HG03432 (cell line): ENCODE measurements at regions not wholly inside any gene's neighbourhood (a gene's known extent, or its start where the extent isn't known, plus 50 kb on each side); places are given as distances from the start of the nearest gene placed in this dataset.
"Not testable (repeated sequence)": the region's sequence is repeated elsewhere in the genome, so short reads cannot be mapped to it uniquely, and the experiment has no call there.

Experiments used
- ATAC-seq: cut with Tn5 transposase; IDR thresholded peaks from one replicate; pipeline ENCODE4 v1.9.1; 2021; ENCODE audit warnings: mild to moderate bottlenecking, moderate library complexity; ENCODE audit not compliant: unreplicated experiment

- no peak for ATAC-seq
Measured at GRCh38 chr1:96557336-96557735, 164.2 kb upstream of the PTBP2 start.

DNA sequence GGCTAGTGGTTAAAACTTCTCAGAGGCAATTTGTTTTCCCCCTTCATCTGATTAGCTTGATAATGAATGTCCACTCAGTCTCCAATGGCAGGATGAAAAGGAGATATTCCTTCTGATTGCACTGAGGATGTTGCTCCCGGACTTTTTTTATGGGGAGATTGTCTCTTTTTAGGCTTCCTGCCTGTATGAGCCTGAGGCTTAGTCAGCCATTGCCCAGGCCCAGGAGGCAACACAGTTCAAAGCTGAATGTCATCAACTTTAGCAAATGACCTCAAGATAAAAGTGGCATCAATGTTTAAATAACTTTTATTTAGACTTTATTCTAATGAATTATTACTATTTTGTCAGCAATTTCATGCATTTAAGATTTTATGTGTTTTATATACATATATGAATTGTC lies 162.9 kb upstream of the PTBP2 start:
- ATAC-seq: no peak

GRCh38 chr1:96559181-96559580 lies 162.4 kb upstream of the PTBP2 start:
- ATAC-seq: no peak

- ATAC-seq: no peak
Measured at GRCh38 chr1:96559707-96560596, 161.6 kb upstream of the PTBP2 start.

- ATAC-seq: no peak
Measured at GRCh38 chr1:96562094-96562493, 159.5 kb upstream of the PTBP2 start.

GRCh38 chr1:96564401-96564800 lies 157.2 kb upstream of the PTBP2 start:
- not testable (repeated sequence) for ATAC-seq

DNA sequence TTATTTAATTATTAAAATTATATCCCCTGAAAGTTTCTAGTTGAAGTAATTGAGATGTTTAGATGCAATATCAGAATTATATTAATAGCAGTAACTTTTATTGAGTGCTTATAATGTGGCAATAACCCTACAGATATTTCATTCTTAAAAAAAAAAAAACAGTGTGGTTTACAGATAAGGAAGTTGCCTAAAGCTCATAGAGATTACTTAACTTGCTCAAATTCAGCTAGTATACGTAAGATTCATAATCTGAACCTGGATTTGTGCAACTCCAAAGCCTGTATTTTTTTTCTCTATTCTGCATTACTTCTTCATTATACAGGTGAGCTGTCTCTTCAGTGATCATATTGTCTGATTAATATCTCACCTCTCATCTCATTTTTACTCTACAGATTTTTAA lies 156.0 kb upstream of the PTBP2 start:
- ATAC-seq: no peak

GRCh38 chr1:96568639-96569038 lies 152.9 kb upstream of the PTBP2 start:
- ATAC-seq: no peak

GRCh38 chr1:96569288-96569687 lies 152.3 kb upstream of the PTBP2 start:
- ATAC-seq: no peak

- ATAC-seq: no peak
Measured at GRCh38 chr1:96579636-96580035, 141.9 kb upstream of the PTBP2 start.

GRCh38 chr1:96580920-96581319 lies 140.7 kb upstream of the PTBP2 start:
- ATAC-seq: no peak

- ATAC-seq: no peak
Measured at GRCh38 chr1:96581772-96582171, 139.8 kb upstream of the PTBP2 start.

DNA sequence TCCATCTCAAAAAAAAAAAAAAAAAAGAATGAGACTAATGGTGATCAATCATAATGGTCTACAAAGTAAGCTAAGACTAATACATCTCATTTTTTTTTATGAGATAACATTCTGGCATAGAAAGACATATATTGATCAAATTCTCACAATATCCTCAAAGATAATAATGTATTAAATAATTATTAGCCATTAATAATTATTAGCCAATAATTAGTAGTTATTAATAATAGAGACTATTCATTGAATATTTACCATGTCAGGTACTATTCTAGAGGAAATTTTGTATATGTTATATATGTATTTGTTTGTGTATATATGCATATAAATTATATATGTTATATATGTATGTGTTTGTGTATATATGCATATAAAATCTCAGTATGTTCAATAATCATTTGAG lies 137.7 kb upstream of the PTBP2 start:
- ATAC-seq: no peak

GRCh38 chr1:96587222-96587621 lies 134.4 kb upstream of the PTBP2 start:
- no peak for ATAC-seq

GRCh38 chr1:96588416-96588995 lies 133.1 kb upstream of the PTBP2 start:
- ATAC-seq: no peak

DNA sequence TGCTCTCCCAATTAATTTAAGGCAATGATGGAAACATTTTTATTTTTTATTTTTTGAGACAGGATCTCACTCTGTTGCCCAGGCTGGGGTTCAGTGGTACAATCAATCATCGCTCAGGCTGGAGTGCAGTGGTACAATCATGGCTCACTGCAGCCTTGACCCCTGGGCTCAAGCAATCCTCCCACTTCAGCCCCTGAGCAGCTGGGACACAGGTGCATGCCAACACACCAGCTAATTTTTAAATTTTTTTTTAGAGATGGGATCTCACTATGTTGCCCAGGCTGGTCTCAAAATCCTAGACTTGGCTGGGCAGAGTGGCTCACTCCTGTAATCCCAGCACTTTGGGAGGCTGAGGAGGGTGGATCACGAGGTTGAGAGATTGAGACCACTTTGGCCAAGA lies 126.1 kb upstream of the PTBP2 start:
- ATAC-seq: not testable (repeated sequence)

DNA sequence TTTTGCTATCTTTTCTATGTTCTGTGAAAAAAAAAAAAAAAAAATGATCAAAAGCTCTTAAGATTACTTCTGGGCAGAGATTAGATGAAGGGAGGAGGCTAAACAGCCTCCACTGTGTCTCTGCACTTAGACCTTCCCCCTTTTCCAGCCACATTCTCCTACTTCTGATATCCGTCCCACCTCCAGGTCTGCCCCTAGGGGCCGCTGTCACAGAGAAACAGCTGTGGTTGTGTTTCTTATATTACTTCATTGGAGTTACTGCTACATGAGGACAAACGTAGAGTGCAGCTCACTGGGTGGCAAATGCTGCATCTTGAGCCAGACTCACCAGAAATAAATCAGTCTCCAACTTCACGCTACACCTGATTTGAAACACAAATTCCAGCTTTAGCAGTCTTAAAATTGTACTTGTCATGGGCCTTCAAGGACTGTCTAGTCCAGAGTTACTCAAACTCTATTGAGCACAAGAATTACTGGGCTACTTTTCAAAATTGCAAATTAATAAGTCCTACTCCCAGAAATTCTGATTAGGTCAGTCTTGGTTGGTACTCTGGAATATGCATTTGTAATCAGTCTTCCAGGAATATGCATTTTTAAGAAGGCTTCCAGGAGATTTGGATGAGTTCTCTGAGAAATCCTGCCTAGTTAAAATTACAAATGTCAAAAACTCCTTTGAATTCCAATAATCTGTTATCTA lies 125.2 kb upstream of the PTBP2 start:
- peak; percentile 84 for ATAC-seq

GRCh38 chr1:96597218-96597617 lies 124.4 kb upstream of the PTBP2 start:
- ATAC-seq: no peak

- no peak for ATAC-seq
Measured at GRCh38 chr1:96598416-96599168, 123.0 kb upstream of the PTBP2 start.

GRCh38 chr1:96604620-96605019 lies 117.0 kb upstream of the PTBP2 start:
- ATAC-seq: not testable (repeated sequence)

DNA sequence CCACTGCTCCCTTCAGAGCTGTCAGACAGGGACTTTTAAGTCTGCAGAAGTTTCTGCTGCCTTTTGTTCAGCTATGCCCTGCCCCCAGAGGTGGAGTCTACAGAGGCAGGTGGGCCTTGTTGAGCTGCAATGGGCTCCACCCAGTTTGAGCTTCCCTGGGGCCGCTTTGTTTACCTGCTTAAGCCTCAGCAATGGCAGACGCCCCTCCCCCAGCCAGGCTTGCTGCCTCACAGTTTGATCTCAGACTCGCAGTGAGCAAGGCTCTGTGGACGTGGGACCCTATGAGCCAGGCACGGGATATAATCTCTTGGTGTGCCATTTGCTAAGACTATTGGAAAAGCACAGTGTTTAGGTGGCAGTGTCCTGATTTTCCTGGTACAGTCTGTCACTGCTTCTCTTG lies 104.2 kb upstream of the PTBP2 start:
- ATAC-seq: not testable (repeated sequence)
